ENCODE measurements at regions not wholly inside any gene's neighbourhood (a gene's known extent, or its start where the extent isn't known, plus 50 kb on each side); places are given as distances from the start of the nearest gene placed in this dataset.

DNA sequence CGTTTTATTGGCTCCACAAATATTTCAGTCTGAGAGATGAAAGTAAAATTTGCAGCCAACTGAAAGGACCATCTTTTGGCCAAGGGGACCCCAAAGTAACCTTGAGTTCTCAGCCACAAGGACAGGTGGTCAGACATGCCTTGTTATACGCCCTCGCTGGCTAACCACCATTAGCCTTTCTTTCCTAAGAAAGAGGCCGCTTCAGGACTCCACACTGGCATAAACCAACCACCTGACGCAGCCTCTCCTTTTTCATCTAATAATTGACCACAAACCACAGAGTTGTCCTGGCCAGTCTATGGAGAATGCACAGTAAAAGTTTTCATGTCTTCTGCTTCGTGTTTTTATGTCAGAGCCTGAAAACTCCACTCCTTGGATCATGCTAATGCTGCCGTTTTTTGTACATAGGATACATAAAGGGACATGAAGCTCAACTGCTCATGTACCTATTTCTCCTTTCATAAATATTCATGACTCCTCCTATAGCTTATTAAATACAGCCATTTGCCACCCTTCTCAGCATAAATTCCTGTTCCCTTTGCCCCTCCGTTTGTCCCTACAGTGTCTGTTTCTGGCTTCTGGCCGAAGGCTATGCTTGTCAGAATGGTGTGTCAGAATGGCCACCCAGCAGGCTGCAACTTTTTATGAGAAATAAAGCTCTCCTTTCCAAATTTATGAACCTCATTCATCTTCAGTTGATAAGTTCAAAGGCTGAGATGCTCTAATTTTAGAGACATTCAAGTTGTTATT, 374.1 kb upstream of the RBMS3 start:
- Mint-ChIP-seq H3K9me3 (no peaks in the 10 kb centered on the region), H3K4me1 (no peaks in the 10 kb centered on the region), H3K4me3 (no peak overlapping the region), H3K36me3 (ENCODE audit: low read depth) (peaks cover 2% of the 10 kb centered on the region), H3K27ac (ENCODE audit: unreplicated experiment) (no peak overlapping the region), H3K27me3 (ENCODE audit: low read depth) (peaks cover 5% of the 10 kb centered on the region)
- TF ChIP-seq, protein P1, sequence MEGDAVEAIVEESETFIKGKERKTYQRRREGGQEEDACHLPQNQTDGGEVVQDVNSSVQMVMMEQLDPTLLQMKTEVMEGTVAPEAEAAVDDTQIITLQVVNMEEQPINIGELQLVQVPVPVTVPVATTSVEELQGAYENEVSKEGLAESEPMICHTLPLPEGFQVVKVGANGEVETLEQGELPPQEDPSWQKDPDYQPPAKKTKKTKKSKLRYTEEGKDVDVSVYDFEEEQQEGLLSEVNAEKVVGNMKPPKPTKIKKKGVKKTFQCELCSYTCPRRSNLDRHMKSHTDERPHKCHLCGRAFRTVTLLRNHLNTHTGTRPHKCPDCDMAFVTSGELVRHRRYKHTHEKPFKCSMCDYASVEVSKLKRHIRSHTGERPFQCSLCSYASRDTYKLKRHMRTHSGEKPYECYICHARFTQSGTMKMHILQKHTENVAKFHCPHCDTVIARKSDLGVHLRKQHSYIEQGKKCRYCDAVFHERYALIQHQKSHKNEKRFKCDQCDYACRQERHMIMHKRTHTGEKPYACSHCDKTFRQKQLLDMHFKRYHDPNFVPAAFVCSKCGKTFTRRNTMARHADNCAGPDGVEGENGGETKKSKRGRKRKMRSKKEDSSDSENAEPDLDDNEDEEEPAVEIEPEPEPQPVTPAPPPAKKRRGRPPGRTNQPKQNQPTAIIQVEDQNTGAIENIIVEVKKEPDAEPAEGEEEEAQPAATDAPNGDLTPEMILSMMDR (conservative IDR thresholded peaks at IDR 0.05), result no peak
- DNase-seq (ENCODE audit: low read depth, low spot score), result no peak

- no peaks in the 10 kb centered on the region for H3K4me1 Mint-ChIP-seq
- TF ChIP-seq, protein P1 (conservative IDR thresholded peaks at IDR 0.05), result no peak
- H3K36me3 Mint-ChIP-seq (ENCODE audit: low read depth), result peaks cover 2% of the 10 kb centered on the region
- H3K27ac Mint-ChIP-seq (ENCODE audit: unreplicated experiment), result no peak overlapping the region
- no peak overlapping the region for H3K4me3 Mint-ChIP-seq
- H3K27me3 Mint-ChIP-seq (ENCODE audit: low read depth), result peaks cover 10% of the 10 kb centered on the region
- DNase-seq (ENCODE audit: low read depth, low spot score), result no peak
- H3K9me3 Mint-ChIP-seq, result no peaks in the 10 kb centered on the region
Measured at GRCh38 chr3:28907616-28908015, 373.3 kb upstream of the RBMS3 start.

GRCh38 chr3:28912120-28912885, 368.6 kb upstream of the RBMS3 start:
- TF ChIP-seq, protein P1 (conservative IDR thresholded peaks at IDR 0.05), result no peak
- H3K36me3 Mint-ChIP-seq (ENCODE audit: low read depth), result no peaks in the 10 kb centered on the region
- no peaks in the 10 kb centered on the region for H3K9me3 Mint-ChIP-seq
- DNase-seq (ENCODE audit: low read depth, low spot score), result no peak
- H3K27ac Mint-ChIP-seq (ENCODE audit: unreplicated experiment), result no peak overlapping the region
- H3K27me3 Mint-ChIP-seq (ENCODE audit: low read depth), result peaks cover 28% of the 10 kb centered on the region
- no peak overlapping the region for H3K4me3 Mint-ChIP-seq
- H3K4me1 Mint-ChIP-seq, result peaks cover 28% of the 10 kb centered on the region

- Mint-ChIP-seq H3K4me1 (peaks cover 29% of the 10 kb centered on the region), H3K36me3 (ENCODE audit: low read depth) (no peaks in the 10 kb centered on the region), H3K27ac (ENCODE audit: unreplicated experiment) (no peak overlapping the region), H3K27me3 (ENCODE audit: low read depth) (peaks cover 28% of the 10 kb centered on the region), H3K4me3 (peak overlapping the region; percentile 1), H3K9me3 (no peaks in the 10 kb centered on the region)
- no peak for DNase-seq (ENCODE audit: low read depth, low spot score)
- TF ChIP-seq, protein P1 (conservative IDR thresholded peaks at IDR 0.05), result peak; percentile 30
Measured at GRCh38 chr3:28915741-28916500, 364.9 kb upstream of the RBMS3 start.

DNA sequence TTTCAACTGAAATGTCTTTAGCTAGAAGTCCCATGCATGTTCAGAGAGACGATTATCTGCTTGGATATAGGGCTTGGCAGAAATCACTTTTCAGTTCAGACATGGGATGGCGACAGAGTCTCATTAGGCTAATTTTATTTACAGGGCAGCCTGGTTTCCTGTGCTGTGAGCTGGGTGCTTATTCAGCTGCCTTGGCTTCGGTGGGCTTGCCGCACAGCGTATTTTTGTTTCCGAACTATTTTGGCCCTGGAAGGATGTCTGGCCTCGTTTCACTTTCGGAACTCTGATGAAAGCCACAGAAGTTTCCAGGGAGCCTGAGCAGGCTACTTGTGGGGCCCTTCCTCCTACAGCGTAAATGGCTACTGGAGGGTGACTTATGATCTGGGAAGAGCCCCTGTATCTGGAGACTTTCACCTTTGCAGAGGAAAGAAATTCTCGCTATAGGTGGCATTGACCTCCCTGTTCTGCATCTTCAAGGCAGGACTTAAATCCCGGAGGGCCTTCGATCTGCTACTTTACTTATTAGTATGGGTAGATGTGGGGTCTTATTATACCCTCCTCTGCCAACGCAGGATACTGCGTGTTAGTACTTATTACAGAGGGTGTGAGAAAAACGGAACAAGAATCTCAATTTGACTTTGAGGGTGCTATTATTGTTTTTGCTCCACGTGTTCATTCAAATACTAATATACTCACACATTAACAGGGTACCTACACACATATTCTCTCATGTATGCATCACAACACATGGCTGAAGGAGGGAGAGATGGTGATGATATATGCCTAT, 364.0 kb upstream of the RBMS3 start:
- no peaks in the 10 kb centered on the region for H3K9me3 Mint-ChIP-seq
- DNase-seq (ENCODE audit: low read depth, low spot score), result peak; percentile 12
- TF ChIP-seq, protein P1 (conservative IDR thresholded peaks at IDR 0.05), result no peak
- H3K4me1 Mint-ChIP-seq, result peaks cover 29% of the 10 kb centered on the region
- peak overlapping the region; percentile 31 for H3K4me3 Mint-ChIP-seq
- H3K27me3 Mint-ChIP-seq (ENCODE audit: low read depth), result peaks cover 21% of the 10 kb centered on the region
- no peaks in the 10 kb centered on the region for H3K36me3 Mint-ChIP-seq (ENCODE audit: low read depth)
- no peak overlapping the region for H3K27ac Mint-ChIP-seq (ENCODE audit: unreplicated experiment)
